Hematopoietic multipotent progenitor cell treated with erythropoietin and hydrocortisone succinate and interleukin-3 and kit ligand, for 8 days (in vitro differentiated cells): ENCODE measurements at regions not wholly inside any gene's neighbourhood (a gene's known extent, or its start where the extent isn't known, plus 50 kb on each side); places are given as distances from the start of the nearest gene placed in this dataset.
"Not testable (repeated sequence)": the region's sequence is repeated elsewhere in the genome, so short reads cannot be mapped to it uniquely, and the experiment has no call there.

Experiments used
- DNase-seq: peaks from one replicate; pipeline ENCODE4 v3.0.0-alpha.2; 2015

DNA sequence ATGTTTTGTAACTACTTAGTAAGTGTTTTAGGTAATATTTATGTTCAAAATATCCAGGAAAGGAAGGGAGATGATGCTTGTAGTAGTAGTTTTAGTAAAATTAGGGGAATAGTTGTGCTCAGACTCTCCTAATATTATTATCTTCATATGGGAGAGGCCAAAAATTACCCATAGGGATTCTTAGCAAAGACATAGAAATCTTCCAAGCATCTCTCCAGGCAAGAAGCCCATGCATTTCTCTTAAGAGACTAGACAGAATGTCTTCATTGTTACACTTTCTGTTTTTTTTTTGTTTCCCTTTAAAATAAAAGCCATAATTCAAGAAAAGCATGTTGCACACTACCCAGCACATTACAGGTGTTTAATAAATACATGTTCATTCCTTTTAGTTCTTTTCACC lies 180.6 kb downstream of the CYB561 start:
- DNase-seq, result no peak

GRCh38 chr17:63267846-63268245 lies 178.3 kb downstream of the CYB561 start:
- no peak for DNase-seq

GRCh38 chr17:63268827-63269226 lies 177.3 kb downstream of the CYB561 start:
- no peak for DNase-seq

- DNase-seq, result no peak
These were observed 175.5 kb downstream of the CYB561 start for GRCh38 chr17:63270610-63271009.

DNA sequence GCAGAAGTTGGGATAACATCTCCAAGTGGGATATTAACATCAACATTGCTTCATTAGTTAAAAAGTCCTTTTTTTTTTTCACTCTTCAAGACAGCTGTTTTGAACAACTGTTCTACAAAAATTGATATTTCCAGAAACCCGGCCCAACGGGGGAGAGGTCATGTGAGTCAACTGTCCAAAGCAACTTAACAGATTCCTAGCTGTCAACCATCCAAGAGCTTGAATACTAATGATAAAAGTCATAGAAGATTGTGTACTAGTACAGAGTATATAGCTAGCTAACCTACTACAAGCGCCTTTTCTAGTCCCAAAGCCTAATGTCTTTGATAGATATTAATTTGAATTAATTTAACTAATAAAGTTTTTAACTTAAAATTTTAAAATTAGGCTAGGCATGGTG lies 172.0 kb downstream of the CYB561 start:
- DNase-seq, result no peak

DNA sequence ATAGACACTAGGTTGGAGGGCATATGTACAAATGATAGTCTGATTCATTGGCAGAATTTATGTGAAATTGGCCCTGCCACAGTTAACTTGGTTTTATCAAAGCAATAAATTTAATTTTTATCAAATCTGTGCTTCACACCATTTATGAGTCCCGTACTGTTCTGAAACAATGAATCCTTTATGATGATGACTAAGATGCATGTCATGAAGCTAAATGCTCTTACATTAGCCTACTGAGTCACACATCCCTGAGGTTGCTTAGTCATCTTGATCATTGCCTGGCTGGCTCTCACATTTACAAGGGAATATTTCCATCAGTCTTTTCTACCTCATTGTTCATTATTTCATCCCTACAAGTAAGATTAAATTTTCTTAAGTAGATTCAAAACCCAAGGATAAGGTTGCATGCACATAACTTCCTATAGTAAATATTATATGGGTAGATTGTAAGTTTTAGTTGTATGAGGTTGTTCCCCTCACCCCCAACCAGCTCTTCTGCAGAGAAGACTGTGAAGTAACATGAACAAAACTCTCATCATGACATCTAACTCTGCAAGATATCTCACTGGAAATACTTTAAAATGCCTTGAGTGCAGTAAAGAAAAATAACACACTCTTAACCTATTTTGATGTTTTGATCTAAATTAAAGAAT lies 170.7 kb downstream of the CYB561 start:
- DNase-seq, result peak; percentile 39

DNA sequence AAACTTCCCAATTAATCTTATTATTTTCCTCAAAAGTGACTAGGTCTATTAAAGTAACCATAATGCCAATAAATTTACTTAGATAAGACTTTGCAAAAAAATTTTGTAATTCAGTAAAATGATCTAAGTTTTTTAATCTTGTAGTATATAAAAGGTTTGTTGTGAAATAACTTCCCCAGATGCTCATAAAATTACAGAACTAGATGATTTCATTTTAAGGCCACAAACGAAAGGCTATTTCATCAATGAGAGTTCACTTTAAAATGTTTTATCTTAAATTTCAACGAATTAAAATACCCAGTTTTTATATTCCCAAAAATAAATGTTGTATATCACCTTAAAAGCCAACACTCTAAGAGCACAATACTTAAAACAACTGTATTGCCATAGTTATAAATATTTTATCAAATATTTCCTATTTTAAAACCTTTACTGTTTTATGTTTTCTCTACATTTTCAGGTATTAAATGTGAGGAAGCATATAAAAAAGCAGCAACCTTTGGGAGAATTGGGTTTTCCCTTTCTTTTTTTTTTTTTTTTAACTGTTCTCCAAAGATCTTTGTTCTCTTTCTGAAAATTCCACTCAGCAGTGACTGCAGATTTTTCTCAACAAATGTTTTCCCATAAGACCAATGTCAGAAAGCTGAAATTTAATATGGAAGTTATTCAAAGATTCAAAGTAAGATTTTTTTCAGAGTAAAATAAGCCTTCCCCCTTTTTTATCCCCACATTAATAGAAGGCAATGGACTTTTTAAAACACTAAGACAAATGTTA lies 169.9 kb downstream of the CYB561 start:
- DNase-seq, result no peak

GRCh38 chr17:63276821-63277220 lies 169.3 kb downstream of the CYB561 start:
- no peak for DNase-seq

DNA sequence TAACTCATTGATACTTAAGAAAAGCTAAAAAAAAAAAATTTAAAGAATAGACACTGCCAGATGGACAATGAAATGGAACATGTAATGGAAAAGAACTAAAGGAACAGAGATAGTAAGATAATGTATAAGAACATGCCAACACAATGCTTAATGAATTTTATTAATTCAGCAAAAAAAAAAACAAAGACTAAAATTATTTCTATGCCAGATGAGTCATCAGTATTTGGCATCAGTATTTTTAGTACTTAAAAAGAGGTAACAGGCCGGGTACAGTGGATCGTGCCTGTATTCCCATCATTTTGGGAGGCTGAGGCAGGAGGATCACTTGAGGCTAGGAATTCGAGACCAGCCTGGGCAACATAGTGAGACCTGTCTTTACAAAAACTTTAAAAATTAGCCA lies 168.5 kb downstream of the CYB561 start:
- no peak for DNase-seq

GRCh38 chr17:63278728-63279442 lies 167.2 kb downstream of the CYB561 start:
- DNase-seq, result no peak

GRCh38 chr17:63279498-63280230 lies 166.4 kb downstream of the CYB561 start:
- no peak for DNase-seq

GRCh38 chr17:63282455-63282854 lies 163.7 kb downstream of the CYB561 start:
- DNase-seq, result no peak

- DNase-seq, result no peak
These were observed 160.6 kb downstream of the CYB561 start for GRCh38 chr17:63285551-63285950.

DNA sequence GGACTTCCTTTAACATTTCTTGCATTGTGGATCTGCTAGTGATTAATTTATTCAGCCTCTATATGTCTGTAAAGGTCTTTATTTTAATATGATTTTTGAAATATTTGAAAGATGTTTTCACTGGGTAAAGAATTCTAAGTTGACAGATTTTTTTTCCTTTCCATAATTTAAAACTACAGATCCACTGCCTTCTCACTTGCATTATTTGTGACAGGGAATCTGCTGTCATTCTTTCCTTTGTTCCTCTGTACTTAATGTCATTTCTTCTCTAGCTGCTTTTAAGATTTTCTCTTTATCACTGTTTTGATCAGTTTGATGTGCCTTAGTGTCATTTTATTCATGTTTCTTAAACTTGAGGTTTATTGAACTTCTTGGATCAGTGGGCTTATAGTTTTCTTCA lies 159.9 kb downstream of the CYB561 start:
- no peak for DNase-seq

DNA sequence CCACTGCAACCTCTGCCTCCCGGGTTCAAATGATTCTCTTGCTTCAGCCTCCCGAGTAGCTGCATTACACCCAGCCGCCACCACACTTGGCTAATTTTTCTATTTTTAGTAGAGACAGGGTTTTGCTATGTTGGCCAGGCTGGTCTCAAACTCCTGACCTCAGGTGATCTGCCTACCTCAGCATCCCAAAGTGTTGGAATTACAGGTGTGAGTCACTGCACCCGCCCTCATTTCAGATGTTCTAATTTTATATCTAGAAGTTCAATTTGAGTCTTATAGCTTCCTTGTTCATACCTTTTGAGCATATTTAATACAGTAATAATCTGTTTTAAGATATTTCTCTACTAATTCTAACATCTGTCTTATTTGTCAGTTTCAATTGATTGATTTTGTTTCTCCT lies 159.1 kb downstream of the CYB561 start:
- not testable (repeated sequence) for DNase-seq

DNA sequence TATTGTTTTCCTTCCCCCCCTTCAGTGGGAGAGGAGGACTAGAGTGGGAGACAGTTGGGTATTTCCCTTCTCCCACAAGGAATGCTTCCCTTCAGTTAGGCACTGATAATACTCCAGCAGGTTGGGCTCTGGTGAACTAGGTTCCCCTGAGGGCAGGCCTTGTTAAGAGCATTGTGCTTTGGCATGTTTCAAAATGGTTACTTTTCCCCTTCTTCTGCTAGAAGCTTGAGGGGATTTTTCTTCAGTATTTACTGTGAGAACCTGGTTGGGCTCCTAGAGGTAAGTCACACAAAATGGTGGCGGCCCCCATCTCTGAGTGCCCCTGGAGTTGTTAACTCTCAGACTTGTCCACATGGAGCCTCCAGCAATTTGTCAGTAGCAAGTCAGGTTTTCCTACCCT lies 156.2 kb downstream of the CYB561 start:
- no peak for DNase-seq

- no peak for DNase-seq
These were observed 155.8 kb downstream of the CYB561 start for GRCh38 chr17:63290351-63290750.

- no peak for DNase-seq
These were observed 155.3 kb downstream of the CYB561 start for GRCh38 chr17:63290784-63291183.

DNA sequence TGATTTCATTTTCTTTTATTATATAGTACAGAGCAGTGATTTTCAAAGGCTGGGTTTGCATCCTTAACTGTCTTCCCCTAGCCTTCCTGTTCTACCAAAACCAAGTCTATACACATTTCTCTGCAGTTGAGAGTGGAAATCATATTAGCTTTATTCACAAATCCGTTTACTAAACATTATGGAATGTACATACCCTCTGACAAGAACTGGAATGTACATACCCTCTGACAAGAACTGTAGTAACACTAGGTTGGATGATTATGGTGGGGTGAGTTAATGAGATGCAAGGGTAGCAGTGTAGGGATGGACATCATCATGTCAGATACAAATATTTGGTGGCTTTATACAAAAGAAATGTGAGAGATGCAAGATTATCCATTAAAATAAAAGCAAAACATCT lies 154.8 kb downstream of the CYB561 start:
- no peak for DNase-seq

GRCh38 chr17:63292421-63292820 lies 153.7 kb downstream of the CYB561 start:
- peak; percentile 47 for DNase-seq

DNA sequence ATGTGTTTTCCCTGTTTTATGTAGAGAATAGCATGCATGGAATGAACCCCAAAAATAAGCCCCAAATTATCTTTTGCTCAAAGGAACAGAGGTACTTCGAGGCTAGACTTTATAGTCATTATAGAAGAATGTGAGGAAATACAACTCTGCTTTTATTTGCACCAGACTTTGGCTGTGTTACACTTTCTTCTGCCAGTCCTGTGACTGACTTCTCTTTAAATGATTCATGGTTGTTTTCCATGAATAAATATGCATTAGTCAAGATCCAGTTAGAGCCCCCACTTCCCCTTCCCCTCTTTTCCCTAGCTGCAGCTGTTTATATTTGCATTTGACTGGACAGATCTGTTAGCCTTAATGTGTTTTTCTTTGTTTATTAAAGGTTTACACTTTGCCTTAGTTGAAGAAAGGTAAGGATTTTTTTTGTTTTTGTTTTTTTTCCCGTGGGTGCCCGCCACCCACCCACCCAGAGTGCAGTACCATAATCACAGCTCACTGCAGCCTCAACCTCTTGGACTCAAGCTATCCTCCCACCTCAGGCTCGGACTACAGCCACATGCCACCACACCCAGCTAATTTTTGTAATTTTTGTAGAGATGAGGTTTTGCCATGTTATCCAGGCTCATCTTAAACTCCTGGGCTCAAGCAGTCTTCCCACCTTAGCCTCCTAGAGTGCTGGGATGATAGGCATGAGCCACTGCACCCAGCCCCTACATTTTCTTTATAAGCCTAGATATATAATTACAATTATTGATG lies 152.6 kb downstream of the CYB561 start:
- no peak for DNase-seq

- DNase-seq, result no peak
These were observed 151.3 kb downstream of the CYB561 start for GRCh38 chr17:63294776-63295175.

GRCh38 chr17:63295288-63295687 lies 150.8 kb downstream of the CYB561 start:
- no peak for DNase-seq
